ENCODE measurements at regions not wholly inside any gene's neighbourhood (a gene's known extent, or its start where the extent isn't known, plus 50 kb on each side); places are given as distances from the start of the nearest gene placed in this dataset.
"Not testable (repeated sequence)": the region's sequence is repeated elsewhere in the genome, so short reads cannot be mapped to it uniquely, and the experiment has no call there.

DNA sequence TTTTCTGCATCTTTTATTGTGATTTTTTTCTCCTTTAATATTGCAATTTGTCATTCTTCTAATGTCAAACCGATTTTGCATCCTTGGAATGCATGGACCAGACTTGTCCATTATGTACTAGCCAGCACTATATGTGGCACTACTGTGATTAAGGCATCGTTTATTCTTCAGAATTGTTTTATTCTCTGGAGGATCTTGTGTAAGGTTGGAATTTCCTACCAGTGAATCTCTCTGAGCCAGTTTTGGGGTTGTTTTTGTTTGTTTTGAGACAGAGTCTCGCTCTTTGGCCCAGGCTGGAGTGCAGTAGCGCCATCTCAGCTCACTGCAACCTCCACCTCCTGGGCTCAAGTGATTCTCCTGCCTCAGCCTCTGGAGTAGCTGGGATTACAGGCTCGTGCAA is 58.5 kb downstream of the IGLL5 start:
- no peak for DNase-seq

DNA sequence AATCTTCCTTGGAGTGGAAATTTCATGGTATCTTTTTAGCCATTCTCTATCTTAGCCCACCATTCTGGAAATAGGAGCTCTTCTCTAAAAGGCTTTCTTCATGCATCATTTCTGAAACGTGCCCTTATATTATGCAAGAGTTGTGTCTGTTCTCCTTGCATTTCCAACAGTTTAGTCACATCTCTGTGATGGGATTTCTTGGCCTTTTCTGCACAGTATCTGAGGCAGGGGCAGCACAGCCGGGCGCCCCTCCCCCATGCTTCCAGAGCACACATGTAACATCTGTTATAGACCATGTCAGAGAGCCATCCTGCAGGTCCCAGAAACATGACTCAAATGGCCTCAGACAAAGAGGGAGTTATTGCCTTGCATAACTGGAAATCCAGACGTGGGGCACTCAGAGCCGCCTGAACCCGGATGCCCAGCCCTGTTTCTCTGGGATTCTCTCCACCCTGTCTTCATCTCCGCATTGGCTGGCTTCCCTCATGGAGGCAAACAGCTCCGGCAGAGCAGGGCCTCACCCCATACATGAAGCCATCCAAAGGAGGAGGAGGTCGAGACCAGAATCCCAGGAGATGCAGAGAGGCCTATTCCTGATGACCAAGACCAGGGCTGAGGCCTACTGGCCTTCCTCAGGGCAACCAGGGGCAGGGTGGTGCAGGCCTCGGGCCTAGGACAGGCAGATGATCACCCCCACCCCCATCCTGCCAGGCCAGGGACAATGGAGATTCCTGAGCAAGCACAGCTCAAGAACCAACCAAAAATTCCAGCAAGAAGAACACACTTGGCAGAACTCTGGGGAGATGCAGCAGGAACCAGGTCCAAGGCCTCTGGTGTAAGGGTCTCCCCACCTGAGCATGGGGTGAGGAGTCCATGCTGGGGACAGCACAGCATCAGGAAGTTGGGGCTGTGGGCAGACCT is 61.3 kb downstream of the IGLL5 start:
- DNase-seq: no peak

DNA sequence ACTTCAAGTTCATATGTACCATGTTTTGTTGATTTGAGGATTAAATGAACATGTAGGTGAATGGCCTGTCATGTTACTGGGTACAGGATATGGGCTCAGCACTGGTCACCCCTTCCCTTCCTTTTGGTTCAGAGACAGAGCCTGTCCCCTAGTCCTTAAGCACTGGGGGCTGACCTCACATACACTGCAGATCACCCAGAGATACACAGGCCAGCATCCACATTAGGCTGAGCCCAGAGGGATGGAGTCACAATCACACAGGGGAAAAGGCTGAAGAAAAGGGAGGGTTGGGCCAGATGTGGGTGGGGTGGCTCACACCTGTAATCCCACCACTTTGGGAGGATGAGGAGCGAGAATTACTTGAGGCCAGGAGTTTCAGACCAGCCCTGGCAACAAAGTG is 62.3 kb downstream of the IGLL5 start:
- DNase-seq: no peak

DNA sequence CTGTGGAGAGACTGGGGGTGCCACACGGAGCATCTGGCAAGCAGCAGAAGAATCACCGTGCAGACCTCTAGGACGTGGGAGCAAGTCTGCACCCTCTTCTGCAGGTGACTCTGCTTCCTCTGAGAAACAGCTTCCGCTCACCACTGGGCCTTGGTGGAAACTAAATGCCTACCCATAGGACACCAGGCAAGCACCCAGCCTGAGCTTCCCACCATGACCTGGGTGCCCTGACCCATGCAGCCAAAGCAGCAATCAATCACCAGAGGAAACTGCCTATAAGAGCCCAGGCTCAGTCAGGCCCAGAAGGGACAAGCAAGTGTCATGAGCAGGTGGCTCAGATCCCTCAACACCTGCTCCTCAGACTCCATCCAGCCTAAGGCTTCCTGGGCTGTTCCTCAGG is 63.4 kb downstream of the IGLL5 start:
- no peak for DNase-seq

DNA sequence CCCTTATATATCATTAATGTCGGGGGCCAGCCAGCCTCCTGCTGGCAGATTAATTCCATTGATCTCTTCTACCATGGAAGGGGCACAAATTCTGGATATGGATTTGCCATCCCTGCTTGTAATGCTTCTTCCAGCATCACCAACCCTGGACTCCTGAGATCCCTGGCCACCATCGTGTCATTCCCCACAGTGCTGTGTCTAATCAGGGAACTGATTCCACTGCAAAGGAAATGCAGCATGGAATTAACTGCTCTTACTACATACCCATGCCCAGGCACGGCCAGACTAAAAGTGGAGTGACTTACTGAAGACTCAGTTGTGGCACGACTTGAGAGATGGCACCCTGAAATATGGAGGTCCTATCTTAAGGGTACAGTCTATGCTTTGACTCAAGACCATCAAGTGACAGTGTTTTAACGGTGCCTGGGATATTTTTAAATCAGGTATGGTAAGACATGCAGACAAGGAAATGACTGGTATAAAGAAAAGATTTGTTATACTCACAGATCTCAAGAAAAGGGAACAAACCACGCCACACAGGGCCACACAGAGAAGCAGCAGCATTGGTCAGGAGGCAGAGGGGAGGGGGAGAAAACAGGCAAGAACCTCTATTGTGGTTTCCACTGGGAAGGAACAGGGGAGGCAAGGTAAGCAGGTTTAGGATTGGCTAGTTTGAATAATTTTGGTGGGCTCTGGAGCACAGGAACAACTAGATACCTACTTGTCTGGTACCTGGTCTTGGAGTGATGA is 65.1 kb downstream of the IGLL5 start:
- DNase-seq: no peak

DNA sequence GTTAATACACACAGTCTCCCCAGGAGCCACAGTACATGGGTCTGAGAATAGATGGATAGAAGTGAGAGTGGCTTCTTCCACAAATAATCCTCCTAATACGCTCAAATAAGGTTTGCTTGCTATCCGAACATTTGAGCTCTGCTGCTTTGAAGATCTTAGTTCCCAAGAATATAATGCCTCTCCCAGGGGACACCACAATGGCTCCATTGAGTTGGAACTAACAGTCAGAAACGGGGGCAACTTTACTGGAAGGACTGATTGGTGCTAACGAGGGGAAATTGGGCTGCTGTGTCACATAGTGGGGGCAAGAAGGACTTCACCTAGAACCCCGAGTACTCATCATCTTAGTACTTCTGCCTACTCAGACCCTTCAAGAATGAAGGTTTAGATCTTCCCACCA is 66.2 kb downstream of the IGLL5 start:
- DNase-seq: no peak

DNA sequence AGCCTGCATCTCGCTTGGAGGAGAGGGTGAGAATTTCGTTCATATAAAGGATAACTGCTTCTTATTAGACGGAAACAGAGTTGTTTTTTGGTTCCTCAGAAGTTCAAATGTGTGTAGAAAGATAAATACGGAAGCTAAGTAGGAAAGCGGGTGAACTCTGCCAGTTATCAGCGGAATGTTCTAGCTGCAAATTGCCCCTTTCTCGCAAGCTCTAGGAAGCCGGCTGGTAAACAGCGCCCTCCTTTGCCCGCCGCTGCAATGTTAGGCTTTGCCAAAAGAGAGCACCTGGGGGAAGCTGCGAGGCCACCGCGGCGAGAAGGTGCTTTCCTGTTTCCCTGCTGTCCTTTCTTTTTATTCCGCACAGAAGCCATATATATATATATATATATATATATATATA is 67.0 kb downstream of the IGLL5 start:
- DNase-seq: peak; percentile 5

DNA sequence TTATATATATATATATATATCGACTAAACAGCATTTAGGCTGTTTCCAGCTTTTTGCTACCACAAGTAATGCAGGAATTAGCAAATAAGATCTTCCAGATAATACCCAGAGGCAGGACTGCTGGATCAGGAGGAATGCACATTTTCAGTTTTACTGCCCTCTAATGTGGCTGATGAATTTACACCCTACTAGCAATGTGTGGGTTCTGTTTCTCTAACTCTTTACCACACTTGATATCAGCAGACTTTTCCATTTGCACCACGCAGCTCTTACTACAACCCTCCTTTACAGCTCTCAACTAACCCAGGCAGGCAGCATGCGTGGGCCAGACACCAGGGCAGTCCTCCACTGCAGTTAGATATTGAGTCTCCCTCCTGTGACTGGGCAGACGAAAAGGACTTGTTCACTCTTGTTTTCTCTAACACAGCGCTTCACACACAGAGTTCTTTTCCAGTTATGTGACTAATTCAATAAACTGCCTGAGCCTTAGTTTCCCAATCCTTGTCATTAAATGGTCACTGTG is 67.7 kb downstream of the IGLL5 start:
- no peak for DNase-seq

DNA sequence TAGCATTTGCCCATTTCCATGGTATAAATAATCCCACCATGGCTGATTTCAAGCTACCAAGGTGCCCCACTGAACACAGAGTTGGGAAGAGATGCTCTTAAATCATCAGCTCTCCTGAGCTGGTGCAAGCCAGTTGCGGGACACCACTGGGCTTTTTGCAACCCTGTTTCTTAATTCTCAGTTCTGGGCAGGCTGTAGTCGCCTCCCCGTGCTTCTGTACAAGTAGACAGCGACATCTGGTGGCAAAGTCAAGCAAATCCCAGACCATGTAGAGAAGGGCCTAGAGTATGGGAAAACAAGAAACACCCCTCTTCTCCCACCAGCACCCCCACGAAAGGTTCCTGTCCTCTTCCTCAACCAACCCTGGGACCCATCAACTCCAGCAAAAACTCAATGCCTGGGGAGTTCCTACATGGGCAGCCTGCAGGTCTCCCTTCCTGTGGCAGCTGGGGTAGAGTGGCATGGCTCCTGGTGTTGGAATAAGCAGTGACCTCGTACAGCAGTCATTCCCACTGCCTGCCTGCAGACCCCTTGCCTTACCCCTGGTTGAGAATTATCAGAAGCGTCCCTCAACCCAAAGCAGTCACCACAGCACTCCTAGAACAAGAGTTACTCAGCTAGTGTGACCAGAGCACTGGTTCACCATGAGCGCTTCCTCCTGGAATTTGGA is 68.4 kb downstream of the IGLL5 start:
- DNase-seq: peak; percentile 55

DNA sequence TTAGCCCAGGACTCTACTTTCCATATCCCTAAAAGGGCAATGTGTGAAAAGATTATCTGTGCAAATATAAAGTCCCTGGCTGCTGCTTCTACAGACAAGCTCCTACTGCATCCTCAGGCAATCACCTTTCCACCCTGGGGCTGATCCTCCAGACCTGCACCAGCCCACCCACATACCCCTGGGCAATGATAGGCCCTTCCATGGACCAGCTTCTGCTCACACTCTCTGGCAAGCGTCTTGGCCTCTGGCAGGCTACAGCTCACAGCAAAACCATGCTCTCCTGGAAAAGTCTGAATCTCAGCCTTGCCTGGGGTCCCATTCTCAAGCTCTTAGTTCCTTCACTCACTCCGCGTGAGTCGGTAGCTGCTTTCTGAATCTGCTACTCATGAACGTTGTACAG is 69.5 kb downstream of the IGLL5 start:
- no peak for DNase-seq

DNA sequence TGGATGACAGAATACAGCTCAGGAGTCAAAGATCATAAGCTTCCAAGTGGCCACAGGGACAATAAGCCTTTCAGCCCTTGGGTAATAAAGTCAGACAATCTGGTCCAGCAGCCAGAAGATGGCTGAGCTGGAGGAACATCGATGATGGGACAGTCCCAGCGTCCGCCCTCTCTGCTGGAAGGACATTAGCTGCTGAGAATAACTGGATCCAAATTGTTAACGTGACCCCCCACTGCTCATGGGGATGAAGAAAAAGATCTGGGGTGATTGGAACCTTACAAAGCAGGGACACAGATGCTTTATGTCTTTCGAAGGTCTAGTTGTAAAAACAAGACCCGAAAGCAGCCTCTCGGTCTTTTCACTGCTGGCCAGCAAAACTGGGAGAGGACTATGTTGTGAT is 71.0 kb downstream of the IGLL5 start:
- no peak for DNase-seq

DNA sequence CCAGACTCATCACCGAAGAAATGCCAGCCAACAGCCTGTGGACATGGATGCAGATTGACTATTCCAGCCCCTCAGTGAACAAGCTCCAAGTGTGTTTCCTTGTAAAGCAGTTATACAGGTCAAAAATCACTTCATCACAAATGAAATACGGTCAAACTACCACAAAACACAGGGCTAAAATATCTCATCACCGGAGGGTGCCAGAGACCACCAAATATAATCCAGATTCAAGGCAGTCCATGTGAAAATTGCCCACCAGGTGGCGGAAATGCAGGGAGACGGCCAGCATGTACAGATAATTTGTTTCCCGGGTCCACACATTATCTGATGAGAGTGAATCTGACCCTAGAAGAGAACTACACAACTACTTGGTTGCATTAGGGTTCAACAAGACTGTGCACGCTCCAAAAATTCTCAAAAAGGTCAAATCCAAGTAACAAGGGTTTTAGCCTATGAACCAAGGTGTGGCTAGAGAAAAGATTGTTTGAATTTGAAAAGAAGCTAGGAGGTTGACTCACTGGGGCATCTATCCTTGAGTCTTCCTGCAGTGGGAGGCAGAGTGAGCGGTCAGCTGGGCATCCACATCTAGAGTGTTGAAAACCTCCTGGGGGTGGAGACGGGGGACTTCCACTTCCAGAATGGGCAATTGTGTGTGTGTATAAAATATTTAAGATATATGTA is 71.7 kb downstream of the IGLL5 start:
- peak; percentile 81 for DNase-seq

DNA sequence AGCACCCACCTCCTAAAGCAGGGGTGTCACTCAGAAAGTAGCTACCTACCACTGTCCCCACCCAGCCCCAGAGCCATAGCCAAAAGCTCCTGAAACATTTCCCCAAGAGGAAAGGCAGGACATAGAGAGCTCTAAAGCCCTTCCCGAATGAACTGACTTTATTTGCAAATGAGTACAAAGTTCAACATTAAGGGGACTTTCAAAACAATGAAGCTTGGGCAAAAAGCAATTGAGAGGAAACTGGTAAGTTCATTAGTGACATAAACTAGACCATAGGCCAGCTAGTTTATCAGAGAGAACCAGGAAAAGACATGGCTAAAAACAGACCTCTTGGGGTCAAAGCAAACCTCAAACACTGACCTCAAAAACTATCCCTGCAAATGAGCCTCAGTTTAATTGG is 72.7 kb downstream of the IGLL5 start:
- no peak for DNase-seq

DNA sequence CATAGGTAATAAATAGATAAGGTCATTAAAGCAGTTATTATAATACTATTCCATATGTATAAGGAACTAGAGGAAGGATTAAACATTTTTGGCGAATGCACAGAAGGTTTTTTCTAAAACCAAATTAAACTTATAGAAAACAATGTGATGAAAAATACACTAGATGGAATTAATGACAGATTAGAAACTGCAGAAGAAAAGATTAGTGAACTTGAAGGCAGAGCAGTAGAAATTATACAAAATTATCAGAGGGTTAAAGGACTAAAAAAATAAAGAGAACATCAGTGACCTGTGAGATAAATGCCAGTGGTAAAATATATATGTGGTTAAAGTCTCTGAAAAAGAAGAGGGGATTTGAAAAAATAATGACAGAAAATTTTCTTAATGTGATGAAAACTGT is 74.0 kb downstream of the IGLL5 start:
- DNase-seq: no peak

DNA sequence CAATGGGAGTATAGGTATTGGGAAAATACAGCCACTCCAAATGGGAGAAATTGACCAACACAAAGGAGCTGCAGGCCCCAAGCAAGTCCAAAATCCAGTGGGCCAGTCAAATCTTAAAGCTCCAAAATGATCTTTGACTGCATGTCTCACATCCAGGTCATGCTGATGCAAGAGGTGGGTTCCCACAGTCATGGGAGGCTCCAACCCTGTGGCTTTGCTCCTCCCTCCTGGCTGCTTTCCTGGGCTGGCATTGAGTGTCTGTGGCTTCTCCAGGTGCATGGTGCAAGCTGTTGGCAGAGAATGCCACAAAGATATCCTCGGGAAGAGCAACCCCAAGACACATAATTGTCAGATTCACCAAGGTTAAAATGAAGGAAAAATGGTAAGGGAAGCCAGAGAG is 80.8 kb downstream of the IGLL5 start:
- no peak for DNase-seq

DNA sequence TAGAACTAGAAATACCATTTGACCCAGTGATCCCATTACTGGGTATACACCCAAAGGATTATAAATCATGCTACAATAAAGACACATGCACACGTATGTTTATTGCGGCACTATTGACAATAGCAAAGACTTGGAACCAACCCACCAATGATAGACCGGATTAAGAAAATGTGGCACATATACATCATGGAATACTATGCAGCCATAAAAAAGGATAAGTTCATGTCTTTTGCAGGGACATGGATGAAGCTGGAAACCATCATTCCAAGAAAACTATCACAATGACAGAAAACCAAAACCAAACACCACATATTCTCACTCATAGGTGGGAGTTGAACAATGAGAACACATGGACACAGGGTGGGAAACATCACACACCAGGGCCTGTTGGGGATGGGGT is 85.0 kb downstream of the IGLL5 start:
- not testable (repeated sequence) for DNase-seq

DNA sequence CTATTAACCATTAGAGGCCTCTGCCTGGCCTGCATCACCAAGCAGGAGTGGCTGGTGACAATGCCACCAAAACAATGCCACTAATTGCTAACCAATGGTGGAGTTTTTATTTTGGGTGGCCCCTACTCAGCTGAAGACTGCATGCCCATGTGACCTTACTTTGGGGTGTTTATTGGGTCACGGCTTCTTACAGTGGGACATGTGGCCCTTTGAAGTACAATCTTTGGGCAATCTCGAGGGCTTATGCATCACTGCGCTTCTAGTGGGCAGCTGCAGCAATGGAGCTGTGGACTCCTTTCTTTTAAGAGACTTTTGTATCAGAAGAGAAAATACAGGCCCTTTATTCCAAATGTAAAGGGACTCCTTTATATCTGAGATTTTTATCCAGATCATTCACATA is 85.7 kb downstream of the IGLL5 start:
- no peak for DNase-seq

DNA sequence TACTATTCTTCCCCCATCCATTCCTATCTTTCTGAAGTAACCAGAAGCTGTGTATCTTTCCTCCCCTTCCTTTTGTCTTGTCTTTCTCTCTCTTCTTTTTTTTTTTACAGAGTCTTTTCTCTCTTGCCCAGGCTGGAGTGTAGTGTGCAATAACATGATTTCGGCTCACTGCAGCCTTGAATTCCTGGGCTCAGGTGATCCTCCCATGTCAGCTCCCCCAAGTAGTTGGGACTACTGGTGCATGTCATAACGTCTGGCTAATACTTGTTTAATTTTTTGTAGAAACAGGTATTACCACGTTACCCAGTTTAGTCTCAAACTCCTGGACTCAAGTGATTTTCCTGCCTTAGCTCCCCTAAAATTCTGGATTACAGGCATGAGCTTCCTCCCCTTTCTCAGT is 86.5 kb downstream of the IGLL5 start:
- DNase-seq: no peak

DNA sequence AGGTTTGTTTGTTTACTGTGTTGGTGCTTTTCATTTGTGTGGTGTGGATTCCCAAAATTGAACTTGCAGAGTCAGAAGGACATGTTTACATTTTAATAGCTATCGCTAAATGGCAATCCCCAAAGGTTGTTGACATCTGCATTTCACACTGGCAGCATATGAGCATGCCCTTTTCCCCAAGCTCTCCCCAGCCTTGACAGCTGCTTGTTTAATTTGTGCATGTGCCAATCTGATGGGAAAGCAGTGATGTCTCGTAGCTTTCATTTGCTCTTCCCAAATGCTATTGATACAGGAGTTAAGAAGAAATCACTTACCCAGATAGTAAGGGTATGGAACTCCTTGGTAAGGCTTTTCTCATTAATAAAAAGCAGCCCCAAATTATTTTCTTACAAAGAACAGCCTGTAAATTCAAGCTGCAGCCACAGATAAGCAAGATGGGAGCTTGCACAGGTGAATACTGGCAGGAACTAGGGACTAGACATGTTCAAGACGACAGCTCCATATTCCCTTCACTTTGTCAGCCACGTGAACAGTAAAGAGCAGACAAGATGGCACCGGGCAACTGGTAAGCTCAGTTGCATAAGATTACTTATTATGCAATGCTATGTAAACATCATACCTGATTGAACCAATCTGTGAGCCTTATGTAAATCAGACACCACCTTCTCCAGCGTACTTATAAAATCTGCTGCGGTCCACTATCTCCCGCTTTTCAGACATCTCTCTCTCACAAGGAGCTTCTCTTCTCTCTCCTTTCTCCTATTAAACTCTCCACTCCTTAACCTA is 87.4 kb downstream of the IGLL5 start:
- DNase-seq: peak; percentile 46

DNA sequence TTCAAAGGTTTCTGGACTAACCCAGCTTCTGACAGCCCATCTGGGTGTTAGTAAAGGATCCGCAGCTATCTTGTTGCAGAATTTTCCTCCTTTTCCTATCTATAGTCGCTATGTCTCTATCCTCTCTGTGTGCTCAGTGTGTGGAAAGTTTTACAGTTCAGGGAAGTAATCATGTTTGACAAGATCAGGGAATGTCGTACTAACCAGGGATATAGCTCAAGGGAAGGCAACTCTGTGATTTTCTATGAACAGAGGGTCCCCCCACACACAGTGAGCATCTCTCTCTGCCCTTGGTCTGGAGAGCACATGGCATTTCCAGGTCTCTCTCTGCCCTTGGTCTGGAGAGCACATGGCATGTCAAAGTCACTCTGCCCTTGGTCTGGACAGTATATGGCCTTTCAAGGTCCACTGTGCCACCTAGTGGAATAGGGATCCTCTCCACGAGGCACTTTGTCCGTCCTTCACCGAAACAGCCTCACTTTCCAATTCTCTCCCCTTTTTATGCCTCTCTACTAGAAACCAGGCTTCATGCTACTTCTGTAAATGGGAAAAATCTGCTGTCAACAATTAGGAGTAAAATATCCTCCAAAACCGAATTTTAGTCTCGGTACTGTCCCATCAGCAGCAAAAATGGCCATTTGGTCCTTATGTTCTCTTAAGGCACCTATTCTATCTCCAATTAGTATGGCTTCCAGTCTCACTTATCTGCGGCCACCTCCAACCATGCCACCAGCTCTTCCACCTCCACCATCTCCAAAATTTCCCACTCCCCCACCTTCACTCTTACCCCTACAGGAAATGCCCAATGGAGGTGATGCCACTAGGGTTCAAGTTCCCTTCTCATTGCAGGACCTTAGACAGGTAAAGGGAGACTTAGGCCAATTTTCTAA is 88.7 kb downstream of the IGLL5 start:
- no peak for DNase-seq

Measured in NCI-H1694 treated with DMSO at 0.1 percent for 48 hours (cell line).